ENCODE measurements at regions not wholly inside any gene's neighbourhood (a gene's known extent, or its start where the extent isn't known, plus 50 kb on each side); places are given as distances from the start of the nearest gene placed in this dataset.
A peak's percentile ranks its signal among the peaks of the same experiment; 100 is the strongest.

DNA sequence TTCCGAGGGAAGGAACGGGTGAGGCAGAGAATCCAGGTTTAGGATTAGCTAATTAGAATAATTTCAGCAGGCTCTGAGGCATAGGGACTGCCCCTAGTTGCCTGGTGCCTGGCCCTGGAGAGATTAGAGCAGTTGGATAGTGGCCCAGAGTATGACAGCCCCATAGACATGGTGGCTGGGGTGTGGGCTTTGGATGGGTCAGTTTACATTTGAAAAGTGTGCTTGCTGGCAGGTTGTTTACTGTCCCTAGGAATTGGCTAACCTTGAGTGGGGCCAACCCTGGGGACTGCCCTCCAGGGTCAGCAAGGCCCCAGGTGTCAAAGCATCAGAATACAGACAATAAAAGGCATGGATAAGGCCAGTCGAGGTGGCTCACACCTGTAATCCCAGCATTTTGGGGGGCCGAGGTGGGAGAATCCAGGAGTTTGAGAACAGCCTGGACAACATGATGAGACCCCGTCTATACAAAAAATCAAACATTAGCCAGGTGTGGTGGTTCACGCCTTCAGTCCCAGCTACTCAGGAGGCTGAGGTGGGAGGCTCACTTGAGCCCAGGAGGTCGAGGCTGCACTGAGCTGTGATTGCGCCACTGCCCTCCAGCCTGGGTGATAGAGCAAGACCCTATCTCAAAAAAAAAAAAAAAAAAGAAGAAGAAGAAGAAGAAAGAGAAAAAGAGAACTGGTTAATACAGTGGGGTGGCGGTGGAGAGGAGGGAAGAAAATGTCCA, 182.3 kb upstream of the PWP1 start (continued):
- TF ChIP-seq BRF2 (CRISPR knock-in tag; IDR thresholded peaks at IDR 0.05) (no peak), FOXK1 (CRISPR knock-in tag; IDR thresholded peaks at IDR 0.05; ENCODE audit: borderline replicate concordance, low read depth) (peak; percentile 75; the same call in 1 of the 2 replicates), ZNF569 (CRISPR knock-in tag; IDR thresholded peaks at IDR 0.05; ENCODE audit: borderline replicate concordance) (no peak), E2F1 (CRISPR knock-in tag; IDR thresholded peaks at IDR 0.05) (no peak), WIZ (CRISPR knock-in tag; IDR thresholded peaks at IDR 0.05) (0 out of 2 replicates have a peak, but pooled peaks have one; percentile 35), ZFX (CRISPR knock-in tag; IDR thresholded peaks at IDR 0.05; ENCODE audit: low read depth) (peak; percentile 21; the same call in 1 of the 2 replicates), ATAD3A (CRISPR knock-in tag; IDR thresholded peaks at IDR 0.05) (no peak), FOXP1 (IDR thresholded peaks at IDR 0.05) (peak; percentile 44; the same call in 1 of the 2 replicates), FOXP1 (CRISPR knock-in tag; IDR thresholded peaks at IDR 0.05) (peak; percentile 95), HMGA1 (CRISPR knock-in tag; conservative IDR thresholded peaks at IDR 0.05) (no peak), ZSCAN29 (CRISPR knock-in tag; conservative IDR thresholded peaks at IDR 0.05) (no peak), SMAD1 (CRISPR knock-in tag; IDR thresholded peaks at IDR 0.05; ENCODE audit: borderline replicate concordance, low read depth) (no peak), ZFY (CRISPR knock-in tag; IDR thresholded peaks at IDR 0.05) (no peak), SMAD3 (CRISPR knock-in tag; IDR thresholded peaks at IDR 0.05) (no peak), EZH2 (conservative IDR thresholded peaks at IDR 0.05; ENCODE audit: low read depth, low read length) (no peak), RBM22 (optimal IDR thresholded peaks at IDR 0.05; ENCODE audit: low read length) (no peak), ZMYM3 (CRISPR knock-in tag; IDR thresholded peaks at IDR 0.05) (peak; percentile 42; the same call in 1 of the 2 replicates), ZBTB7A (CRISPR knock-in tag; IDR thresholded peaks at IDR 0.05) (no peak), ARNTL (CRISPR knock-in tag; IDR thresholded peaks at IDR 0.05) (no peak), ZBTB8A (CRISPR knock-in tag; IDR thresholded peaks at IDR 0.05; ENCODE audit: borderline replicate concordance, low read depth) (no peak), ZNF224 (CRISPR knock-in tag; IDR thresholded peaks at IDR 0.05) (no peak)
- TF ChIP-seq, protein P1, sequence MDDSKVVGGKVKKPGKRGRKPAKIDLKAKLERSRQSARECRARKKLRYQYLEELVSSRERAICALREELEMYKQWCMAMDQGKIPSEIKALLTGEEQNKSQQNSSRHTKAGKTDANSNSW (CRISPR knock-in tag; IDR thresholded peaks at IDR 0.05; ENCODE audit: borderline replicate concordance): no peak
- TF ChIP-seq, protein P2, sequence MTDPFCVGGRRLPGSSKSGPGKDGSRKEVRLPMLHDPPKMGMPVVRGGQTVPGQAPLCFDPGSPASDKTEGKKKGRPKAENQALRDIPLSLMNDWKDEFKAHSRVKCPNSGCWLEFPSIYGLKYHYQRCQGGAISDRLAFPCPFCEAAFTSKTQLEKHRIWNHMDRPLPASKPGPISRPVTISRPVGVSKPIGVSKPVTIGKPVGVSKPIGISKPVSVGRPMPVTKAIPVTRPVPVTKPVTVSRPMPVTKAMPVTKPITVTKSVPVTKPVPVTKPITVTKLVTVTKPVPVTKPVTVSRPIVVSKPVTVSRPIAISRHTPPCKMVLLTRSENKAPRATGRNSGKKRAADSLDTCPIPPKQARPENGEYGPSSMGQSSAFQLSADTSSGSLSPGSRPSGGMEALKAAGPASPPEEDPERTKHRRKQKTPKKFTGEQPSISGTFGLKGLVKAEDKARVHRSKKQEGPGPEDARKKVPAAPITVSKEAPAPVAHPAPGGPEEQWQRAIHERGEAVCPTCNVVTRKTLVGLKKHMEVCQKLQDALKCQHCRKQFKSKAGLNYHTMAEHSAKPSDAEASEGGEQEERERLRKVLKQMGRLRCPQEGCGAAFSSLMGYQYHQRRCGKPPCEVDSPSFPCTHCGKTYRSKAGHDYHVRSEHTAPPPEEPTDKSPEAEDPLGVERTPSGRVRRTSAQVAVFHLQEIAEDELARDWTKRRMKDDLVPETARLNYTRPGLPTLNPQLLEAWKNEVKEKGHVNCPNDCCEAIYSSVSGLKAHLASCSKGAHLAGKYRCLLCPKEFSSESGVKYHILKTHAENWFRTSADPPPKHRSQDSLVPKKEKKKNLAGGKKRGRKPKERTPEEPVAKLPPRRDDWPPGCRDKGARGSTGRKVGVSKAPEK (CRISPR knock-in tag; IDR thresholded peaks at IDR 0.05; ENCODE audit: borderline replicate concordance): no peak
- TF ChIP-seq, protein P3, sequence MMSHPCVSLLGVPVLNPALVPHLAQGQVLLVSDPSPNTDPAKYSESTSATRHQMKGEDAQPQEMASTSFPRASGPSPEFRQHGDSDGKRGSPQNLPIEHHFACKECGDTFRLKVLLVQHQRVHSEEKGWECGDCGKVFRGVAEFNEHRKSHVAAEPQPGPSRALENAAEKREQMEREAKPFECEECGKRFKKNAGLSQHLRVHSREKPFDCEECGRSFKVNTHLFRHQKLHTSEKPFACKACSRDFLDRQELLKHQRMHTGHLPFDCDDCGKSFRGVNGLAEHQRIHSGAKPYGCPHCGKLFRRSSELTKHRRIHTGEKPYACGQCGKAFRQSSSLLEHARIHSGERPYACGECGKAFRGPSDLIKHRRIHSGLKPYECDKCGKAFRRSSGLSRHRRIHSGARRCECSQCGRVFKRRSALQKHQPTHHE (CRISPR knock-in tag; IDR thresholded peaks at IDR 0.05; ENCODE audit: borderline replicate concordance): no peak
